NCI-H2227 (cell line): ENCODE measurements at regions not wholly inside any gene's neighbourhood (a gene's known extent, or its start where the extent isn't known, plus 50 kb on each side); places are given as distances from the start of the nearest gene placed in this dataset.
"Not testable (repeated sequence)": the region's sequence is repeated elsewhere in the genome, so short reads cannot be mapped to it uniquely, and the experiment has no call there.

Experiments used
- DNase-seq: peaks from one replicate; lab custom pipeline; 2025; ENCODE audit not compliant: unreplicated experiment; lab: John Stamatoyannopoulos, UW

GRCh38 chr6:71197267-71197666, 91.3 kb upstream of the OGFRL1 start:
- no peak for DNase-seq

GRCh38 chr6:71197780-71198179, 90.8 kb upstream of the OGFRL1 start:
- DNase-seq, result no peak

GRCh38 chr6:71198908-71199307, 89.7 kb upstream of the OGFRL1 start:
- DNase-seq, result no peak

GRCh38 chr6:71199736-71200135, 88.9 kb upstream of the OGFRL1 start:
- DNase-seq, result no peak

- DNase-seq, result no peak
Observed at GRCh38 chr6:71203206-71203605, 85.4 kb upstream of the OGFRL1 start.

GRCh38 chr6:71204741-71205140, 83.9 kb upstream of the OGFRL1 start:
- DNase-seq, result no peak

- no peak for DNase-seq
Observed at GRCh38 chr6:71205336-71205956, 83.2 kb upstream of the OGFRL1 start.

- DNase-seq, result no peak
Observed at GRCh38 chr6:71206089-71206488, 82.5 kb upstream of the OGFRL1 start.

GRCh38 chr6:71209206-71209605, 79.4 kb upstream of the OGFRL1 start:
- DNase-seq, result no peak

- DNase-seq, result no peak
Observed at GRCh38 chr6:71209626-71210025, 79.0 kb upstream of the OGFRL1 start.

- no peak for DNase-seq
Observed at GRCh38 chr6:71211799-71212198, 76.8 kb upstream of the OGFRL1 start.

GRCh38 chr6:71220466-71220865, 68.1 kb upstream of the OGFRL1 start:
- no peak for DNase-seq

GRCh38 chr6:71222671-71223070, 65.9 kb upstream of the OGFRL1 start:
- no peak for DNase-seq

GRCh38 chr6:71224011-71224410, 64.6 kb upstream of the OGFRL1 start:
- DNase-seq, result no peak

GRCh38 chr6:71226151-71226550, 62.5 kb upstream of the OGFRL1 start:
- no peak for DNase-seq

GRCh38 chr6:71228461-71229041, 60.1 kb upstream of the OGFRL1 start:
- DNase-seq, result no peak

GRCh38 chr6:71229477-71229876, 59.1 kb upstream of the OGFRL1 start:
- no peak for DNase-seq

GRCh38 chr6:71232890-71233289, 55.7 kb upstream of the OGFRL1 start:
- DNase-seq, result not testable (repeated sequence)

- DNase-seq, result no peak
Observed at GRCh38 chr6:71236926-71237434, 51.6 kb upstream of the OGFRL1 start.

- no peak for DNase-seq
Observed at GRCh38 chr6:71238351-71238750, 50.3 kb upstream of the OGFRL1 start.
